ENCODE measurements at regions not wholly inside any gene's neighbourhood (a gene's known extent, or its start where the extent isn't known, plus 50 kb on each side); places are given as distances from the start of the nearest gene placed in this dataset.
"Not testable (repeated sequence)": the region's sequence is repeated elsewhere in the genome, so short reads cannot be mapped to it uniquely, and the experiment has no call there.

- peaks cover 3% of the 10 kb centered on the region for H3K4me1 ChIP-seq (ENCODE audit: control insufficient read depth, insufficient read depth, low read length)
Measured at GRCh38 chr1:157306896-157307295, 168.7 kb upstream of the ETV3 start.

DNA sequence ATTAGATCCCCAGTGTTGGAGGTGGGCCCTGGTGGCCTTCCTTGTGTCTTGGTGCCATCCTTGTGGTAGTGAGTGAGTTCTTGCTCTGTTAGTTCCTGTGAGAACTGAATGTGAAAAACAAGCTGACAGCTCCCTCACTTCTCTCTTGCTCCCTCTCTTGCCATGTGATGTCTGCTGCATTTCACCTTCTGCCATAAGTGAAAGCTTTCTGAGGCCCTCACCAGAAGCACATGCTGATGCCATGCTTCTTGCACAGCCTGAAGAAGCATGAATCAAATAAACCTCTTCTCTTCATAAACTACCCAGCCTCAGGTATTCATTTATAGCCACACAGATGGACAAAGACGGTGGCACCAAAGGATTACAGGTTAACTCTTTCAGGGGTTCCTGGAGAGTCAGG lies 166.1 kb upstream of the ETV3 start:
- DNase-seq (ENCODE audit: low read depth), result no peak
- H3K36me3 ChIP-seq (ENCODE audit: control insufficient read depth, insufficient read depth, low read length, severe bottlenecking), result no peaks in the 10 kb centered on the region
- H3K4me3 ChIP-seq (ENCODE audit: low read length), result no peak overlapping the region
- H3K9me3 ChIP-seq (ENCODE audit: control insufficient read depth, low read length), result no peaks in the 10 kb centered on the region
- no peaks in the 10 kb centered on the region for H3K4me1 ChIP-seq (ENCODE audit: control insufficient read depth, insufficient read depth, low read length)
- H3K9ac ChIP-seq (ENCODE audit: low read length), result no peak overlapping the region
- no peaks in the 10 kb centered on the region for H3K27me3 ChIP-seq (replicated peaks; ENCODE audit: control insufficient read depth, insufficient read depth, low read length)

More at GRCh38 chr1:157306896-157307295, 168.7 kb upstream of the ETV3 start:
- H3K4me3 ChIP-seq (ENCODE audit: low read length), result no peak overlapping the region
- no peak overlapping the region for H3K9ac ChIP-seq (ENCODE audit: low read length)
- no peak for DNase-seq (ENCODE audit: low read depth)
- H3K36me3 ChIP-seq (ENCODE audit: control insufficient read depth, insufficient read depth, low read length, severe bottlenecking), result no peaks in the 10 kb centered on the region
- no peaks in the 10 kb centered on the region for H3K27me3 ChIP-seq (replicated peaks; ENCODE audit: control insufficient read depth, insufficient read depth, low read length)
- no peaks in the 10 kb centered on the region for H3K9me3 ChIP-seq (ENCODE audit: control insufficient read depth, low read length)

DNA sequence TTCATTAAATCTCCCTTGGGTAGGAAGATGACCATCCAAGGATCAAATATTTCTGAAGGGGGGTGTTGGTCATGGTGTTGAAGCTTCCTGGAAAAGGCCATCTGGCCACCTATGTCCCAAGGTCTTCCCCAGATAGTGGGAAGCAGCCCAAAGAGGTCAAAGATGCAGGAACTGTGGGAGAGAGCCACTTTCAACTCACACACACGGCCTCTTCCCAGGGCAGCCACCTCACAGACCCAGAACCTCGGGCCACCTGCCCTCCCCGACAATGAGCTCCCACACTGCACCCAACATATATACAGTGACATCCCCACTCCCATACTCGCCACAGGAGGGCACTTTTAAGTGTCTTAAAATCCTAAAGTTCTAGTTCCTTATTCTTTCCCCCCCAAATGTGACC lies 164.5 kb upstream of the ETV3 start:
- Histone ChIP-seq H3K9ac (ENCODE audit: low read length) (no peak overlapping the region), H3K27me3 (replicated peaks; ENCODE audit: control insufficient read depth, insufficient read depth, low read length) (no peaks in the 10 kb centered on the region), H3K4me3 (ENCODE audit: low read length) (no peak overlapping the region), H3K9me3 (ENCODE audit: control insufficient read depth, low read length) (no peaks in the 10 kb centered on the region), H3K4me1 (ENCODE audit: control insufficient read depth, insufficient read depth, low read length) (no peaks in the 10 kb centered on the region), H3K36me3 (ENCODE audit: control insufficient read depth, insufficient read depth, low read length, severe bottlenecking) (no peaks in the 10 kb centered on the region)
- DNase-seq (ENCODE audit: low read depth), result no peak

GRCh38 chr1:157302199-157302497 lies 164.0 kb upstream of the ETV3 start:
- Histone ChIP-seq H3K36me3 (ENCODE audit: control insufficient read depth, insufficient read depth, low read length, severe bottlenecking) (no peaks in the 10 kb centered on the region), H3K9ac (ENCODE audit: low read length) (no peak overlapping the region), H3K4me1 (ENCODE audit: control insufficient read depth, insufficient read depth, low read length) (no peaks in the 10 kb centered on the region), H3K27me3 (replicated peaks; ENCODE audit: control insufficient read depth, insufficient read depth, low read length) (no peaks in the 10 kb centered on the region), H3K4me3 (ENCODE audit: low read length) (no peak overlapping the region), H3K9me3 (ENCODE audit: control insufficient read depth, low read length) (no peaks in the 10 kb centered on the region)
- no peak for DNase-seq (ENCODE audit: low read depth)

DNA sequence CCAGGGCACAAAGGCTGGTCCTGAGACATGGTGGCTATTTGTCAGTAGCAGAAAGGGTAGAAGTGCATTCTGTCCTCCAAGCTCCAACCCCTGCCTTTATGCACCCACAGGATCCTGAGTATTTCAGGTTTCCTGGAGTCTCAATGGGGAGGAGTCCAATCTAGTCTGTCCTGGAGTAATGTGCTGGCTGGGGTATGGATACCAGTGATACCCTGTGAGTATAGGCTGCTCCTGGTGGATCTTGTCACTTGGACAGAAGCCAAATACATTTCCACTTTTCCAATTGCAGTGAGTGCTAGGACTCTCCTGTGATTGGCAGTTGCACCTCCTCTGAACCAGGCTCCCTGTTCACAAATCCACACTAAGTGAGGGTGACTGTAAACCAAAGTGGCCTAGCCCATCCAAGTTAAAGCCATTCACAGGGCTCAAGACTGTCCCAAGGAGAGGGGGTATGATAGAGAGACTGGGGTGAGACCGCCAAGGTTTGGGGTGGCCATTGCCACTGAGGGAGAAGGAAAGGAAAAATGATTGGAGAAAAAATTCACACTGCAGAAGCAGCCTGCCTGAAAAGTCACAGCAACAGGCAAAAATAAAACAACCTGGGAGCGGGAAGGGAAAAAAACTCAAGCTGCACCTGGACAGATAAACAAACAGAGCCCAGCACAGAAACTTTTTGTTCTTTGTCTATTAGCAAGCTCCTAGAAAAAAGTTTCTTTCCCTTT lies 163.4 kb upstream of the ETV3 start:
- Histone ChIP-seq H3K4me1 (ENCODE audit: control insufficient read depth, insufficient read depth, low read length) (no peaks in the 10 kb centered on the region), H3K4me3 (ENCODE audit: low read length) (no peak overlapping the region), H3K9ac (ENCODE audit: low read length) (no peak overlapping the region), H3K36me3 (ENCODE audit: control insufficient read depth, insufficient read depth, low read length, severe bottlenecking) (no peaks in the 10 kb centered on the region), H3K27me3 (replicated peaks; ENCODE audit: control insufficient read depth, insufficient read depth, low read length) (no peaks in the 10 kb centered on the region), H3K9me3 (ENCODE audit: control insufficient read depth, low read length) (no peaks in the 10 kb centered on the region)
- no peak for DNase-seq (ENCODE audit: low read depth)

DNA sequence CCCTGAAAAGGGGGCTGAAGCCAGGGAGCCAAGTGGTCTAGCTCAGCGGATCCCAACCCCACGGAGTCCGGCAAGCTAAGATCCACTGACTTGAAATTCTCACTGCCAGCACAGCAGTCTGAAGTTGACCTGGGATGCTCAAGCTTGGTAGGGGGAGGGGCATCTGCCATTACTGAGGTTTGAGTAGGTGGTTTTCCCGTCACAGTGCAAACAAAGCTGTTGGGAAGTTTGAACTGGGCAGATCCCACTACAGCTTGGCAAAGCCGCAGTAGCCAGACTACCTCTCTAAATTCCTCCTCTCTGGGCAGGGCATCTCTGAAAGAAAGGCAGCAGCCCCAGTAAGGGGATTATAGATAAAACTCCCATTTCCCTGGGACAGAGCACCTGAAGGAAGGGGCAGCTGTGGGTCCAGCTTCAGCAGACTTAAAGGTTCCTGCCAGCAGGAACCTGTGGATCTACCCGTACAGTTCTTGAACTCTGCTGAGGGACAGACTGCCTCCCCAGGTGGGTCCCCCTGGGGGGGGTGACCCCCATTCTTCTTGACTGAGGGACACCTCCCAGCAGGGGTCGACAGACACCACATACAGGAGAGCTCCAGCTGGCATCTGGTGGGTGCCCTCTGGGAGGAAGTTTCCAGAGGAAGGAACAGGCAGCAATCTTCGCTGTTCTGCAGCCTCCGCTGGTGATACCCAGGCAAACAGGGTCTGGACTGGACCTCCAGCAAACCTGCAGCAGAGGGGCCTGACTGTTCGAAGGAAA lies 156.4 kb upstream of the ETV3 start:
- not testable (repeated sequence) for DNase-seq (ENCODE audit: low read depth); H3K27me3 ChIP-seq (replicated peaks; ENCODE audit: control insufficient read depth, insufficient read depth, low read length); H3K9ac ChIP-seq (ENCODE audit: low read length); H3K4me1 ChIP-seq (ENCODE audit: control insufficient read depth, insufficient read depth, low read length); H3K36me3 ChIP-seq (ENCODE audit: control insufficient read depth, insufficient read depth, low read length, severe bottlenecking); H3K9me3 ChIP-seq (ENCODE audit: control insufficient read depth, low read length); H3K4me3 ChIP-seq (ENCODE audit: low read length)

GRCh38 chr1:157292809-157293564 lies 154.8 kb upstream of the ETV3 start:
- no peak overlapping the region for H3K9ac ChIP-seq (ENCODE audit: low read length)
- peaks cover 4% of the 10 kb centered on the region for H3K27me3 ChIP-seq (replicated peaks; ENCODE audit: control insufficient read depth, insufficient read depth, low read length)
- H3K4me1 ChIP-seq (ENCODE audit: control insufficient read depth, insufficient read depth, low read length), result peaks cover 5% of the 10 kb centered on the region
- DNase-seq (ENCODE audit: low read depth), result no peak
- H3K4me3 ChIP-seq (ENCODE audit: low read length), result no peak overlapping the region
- no peaks in the 10 kb centered on the region for H3K9me3 ChIP-seq (ENCODE audit: control insufficient read depth, low read length)
- no peaks in the 10 kb centered on the region for H3K36me3 ChIP-seq (ENCODE audit: control insufficient read depth, insufficient read depth, low read length, severe bottlenecking)

GRCh38 chr1:157292302-157292701 lies 154.1 kb upstream of the ETV3 start:
- Histone ChIP-seq H3K36me3 (ENCODE audit: control insufficient read depth, insufficient read depth, low read length, severe bottlenecking) (no peaks in the 10 kb centered on the region), H3K4me3 (ENCODE audit: low read length) (no peak overlapping the region), H3K27me3 (replicated peaks; ENCODE audit: control insufficient read depth, insufficient read depth, low read length) (peaks cover 8% of the 10 kb centered on the region), H3K9ac (ENCODE audit: low read length) (no peak overlapping the region), H3K4me1 (ENCODE audit: control insufficient read depth, insufficient read depth, low read length) (peaks cover 5% of the 10 kb centered on the region), H3K9me3 (ENCODE audit: control insufficient read depth, low read length) (no peaks in the 10 kb centered on the region)
- no peak for DNase-seq (ENCODE audit: low read depth)

- peaks cover 5% of the 10 kb centered on the region for H3K4me1 ChIP-seq (ENCODE audit: control insufficient read depth, insufficient read depth, low read length)
- peaks cover 12% of the 10 kb centered on the region for H3K27me3 ChIP-seq (replicated peaks; ENCODE audit: control insufficient read depth, insufficient read depth, low read length)
- H3K36me3 ChIP-seq (ENCODE audit: control insufficient read depth, insufficient read depth, low read length, severe bottlenecking), result no peaks in the 10 kb centered on the region
- no peak overlapping the region for H3K9ac ChIP-seq (ENCODE audit: low read length)
- H3K4me3 ChIP-seq (ENCODE audit: low read length), result no peak overlapping the region
- no peaks in the 10 kb centered on the region for H3K9me3 ChIP-seq (ENCODE audit: control insufficient read depth, low read length)
- DNase-seq (ENCODE audit: low read depth), result no peak
Measured at GRCh38 chr1:157291083-157291482, 152.9 kb upstream of the ETV3 start.

- H3K27me3 ChIP-seq (replicated peaks; ENCODE audit: control insufficient read depth, insufficient read depth, low read length), result peaks cover 18% of the 10 kb centered on the region
- H3K9me3 ChIP-seq (ENCODE audit: control insufficient read depth, low read length), result no peaks in the 10 kb centered on the region
- peaks cover 5% of the 10 kb centered on the region for H3K4me1 ChIP-seq (ENCODE audit: control insufficient read depth, insufficient read depth, low read length)
- no peak overlapping the region for H3K9ac ChIP-seq (ENCODE audit: low read length)
- DNase-seq (ENCODE audit: low read depth), result no peak
- H3K36me3 ChIP-seq (ENCODE audit: control insufficient read depth, insufficient read depth, low read length, severe bottlenecking), result no peaks in the 10 kb centered on the region
- no peak overlapping the region for H3K4me3 ChIP-seq (ENCODE audit: low read length)
Measured at GRCh38 chr1:157289424-157290105, 151.4 kb upstream of the ETV3 start.

DNA sequence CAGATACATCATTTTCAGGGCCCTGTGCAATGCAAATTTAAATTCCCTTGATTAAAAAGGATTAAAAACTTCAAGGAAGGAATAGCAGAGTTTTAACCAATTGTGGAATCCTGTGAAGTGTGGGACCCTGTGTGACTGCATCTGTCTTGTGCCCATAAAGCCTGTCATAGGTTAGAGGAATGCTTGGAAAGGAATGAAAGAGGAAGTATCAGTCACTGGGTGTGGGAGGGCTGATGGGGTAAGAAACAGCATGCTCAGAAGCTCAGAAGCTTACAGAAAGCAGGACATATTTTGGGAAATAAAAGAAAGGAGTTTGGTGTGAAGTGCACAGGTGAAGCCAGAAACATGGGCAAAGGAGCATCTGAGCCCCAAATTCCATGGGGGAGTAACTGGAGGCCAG lies 150.8 kb upstream of the ETV3 start:
- peaks cover 18% of the 10 kb centered on the region for H3K27me3 ChIP-seq (replicated peaks; ENCODE audit: control insufficient read depth, insufficient read depth, low read length)
- no peak for DNase-seq (ENCODE audit: low read depth)
- H3K9me3 ChIP-seq (ENCODE audit: control insufficient read depth, low read length), result no peaks in the 10 kb centered on the region
- no peaks in the 10 kb centered on the region for H3K36me3 ChIP-seq (ENCODE audit: control insufficient read depth, insufficient read depth, low read length, severe bottlenecking)
- H3K4me1 ChIP-seq (ENCODE audit: control insufficient read depth, insufficient read depth, low read length), result peaks cover 5% of the 10 kb centered on the region
- H3K9ac ChIP-seq (ENCODE audit: low read length), result no peak overlapping the region
- no peak overlapping the region for H3K4me3 ChIP-seq (ENCODE audit: low read length)
